ENCODE measurements at regions not wholly inside any gene's neighbourhood (a gene's known extent, or its start where the extent isn't known, plus 50 kb on each side); places are given as distances from the start of the nearest gene placed in this dataset.

GRCh38 chr5:125538469-125538868, 792.0 kb upstream of the ZNF608 start:
- intact Hi-C loops (cut with DNase I) = no loop called here
- no peak overlapping the region for H3K27ac ChIP-seq (replicated peaks in 1 of 4)
- peaks cover 0 to 22% (median 15%) of the 10 kb centered on the region in 4 donors for H3K9me3 ChIP-seq
- TF ChIP-seq POLR2A (IDR thresholded peaks at IDR 0.05; ENCODE audit: low read depth) (no peak), CTCF (IDR thresholded peaks at IDR 0.05) (no peak), POLR2AphosphoS5 (IDR thresholded peaks at IDR 0.05) (no peak), EP300 (IDR thresholded peaks at IDR 0.05) (no peak)
- DNase-seq (ENCODE audit: extremely low spot score) = no peak
- H3K4me3 ChIP-seq = no peak overlapping the region
- no peaks in the 10 kb centered on the region for H3K36me3 ChIP-seq
- WGBS = 90% methylated on average over 2 of the region's 2 CpGs
- H3K4me1 ChIP-seq = no peaks in the 10 kb centered on the region
- H3K27me3 ChIP-seq = no peaks in the 10 kb centered on the region

GRCh38 chr5:125541085-125541484, 794.6 kb upstream of the ZNF608 start:
- no peaks in the 10 kb centered on the region for H3K27me3 ChIP-seq
- TF ChIP-seq CTCF (IDR thresholded peaks at IDR 0.05) (no peak), POLR2AphosphoS5 (IDR thresholded peaks at IDR 0.05) (no peak), EP300 (IDR thresholded peaks at IDR 0.05) (no peak), POLR2A (IDR thresholded peaks at IDR 0.05; ENCODE audit: low read depth) (no peak)
- H3K4me3 ChIP-seq = no peak overlapping the region
- WGBS = 95% methylated on average over 2 of the region's 2 CpGs
- no peaks in the 10 kb centered on the region for H3K36me3 ChIP-seq
- H3K4me1 ChIP-seq = no peaks in the 10 kb centered on the region
- peaks cover 0 to 20% (median 15%) of the 10 kb centered on the region in 4 donors for H3K9me3 ChIP-seq
- H3K27ac ChIP-seq (replicated peaks in 1 of 4) = no peak overlapping the region
- intact Hi-C loops (cut with DNase I) = no loop called here
- no peak for DNase-seq (ENCODE audit: extremely low spot score)

GRCh38 chr5:125549322-125549911, 803.0 kb upstream of the ZNF608 start:
- TF ChIP-seq POLR2AphosphoS5 (IDR thresholded peaks at IDR 0.05) = no peak
- no peak for TF ChIP-seq EP300 (IDR thresholded peaks at IDR 0.05)
- no peak for TF ChIP-seq CTCF (IDR thresholded peaks at IDR 0.05)
- TF ChIP-seq POLR2A (IDR thresholded peaks at IDR 0.05; ENCODE audit: low read depth) = no peak
- WGBS = 13% methylated on average over 2 of the region's 2 CpGs
- H3K9me3 ChIP-seq = no peaks in the 10 kb centered on the region
- H3K36me3 ChIP-seq = no peaks in the 10 kb centered on the region
- intact Hi-C loops (cut with DNase I) = no loop called here
- H3K4me1 ChIP-seq = peaks cover 7 to 37% (median 27%) of the 10 kb centered on the region in 4 donors
- no peaks in the 10 kb centered on the region for H3K27me3 ChIP-seq
- no peak overlapping the region for H3K4me3 ChIP-seq
- DNase-seq (ENCODE audit: extremely low spot score) = no peak
- H3K27ac ChIP-seq (replicated peaks in 1 of 4) = peak overlapping the region; percentile 35 to 54 (median 38)

GRCh38 chr5:125550274-125550673, 803.8 kb upstream of the ZNF608 start:
- intact Hi-C loops (cut with DNase I) = no loop called here
- H3K27me3 ChIP-seq = no peaks in the 10 kb centered on the region
- no peak overlapping the region for H3K4me3 ChIP-seq
- H3K36me3 ChIP-seq = no peaks in the 10 kb centered on the region
- DNase-seq (ENCODE audit: extremely low spot score) = no peak
- 5% methylated on average over 2 of the region's 2 CpGs for WGBS
- H3K27ac ChIP-seq (replicated peaks in 1 of 4) = peak overlapping the region in 3 of 4 donors; percentile 13 to 54 (median 35)
- no peak for TF ChIP-seq POLR2AphosphoS5 (IDR thresholded peaks at IDR 0.05)
- TF ChIP-seq EP300 (IDR thresholded peaks at IDR 0.05) = no peak
- no peak for TF ChIP-seq CTCF (IDR thresholded peaks at IDR 0.05)
- no peak for TF ChIP-seq POLR2A (IDR thresholded peaks at IDR 0.05; ENCODE audit: low read depth)
- no peaks in the 10 kb centered on the region for H3K9me3 ChIP-seq
- H3K4me1 ChIP-seq = peaks cover 7 to 37% (median 27%) of the 10 kb centered on the region in 4 donors

- peak overlapping the region in 3 of 4 donors; percentile 3 to 42 (median 8) for H3K27ac ChIP-seq (replicated peaks in 1 of 4)
- no peak overlapping the region for H3K4me3 ChIP-seq
- H3K36me3 ChIP-seq = no peaks in the 10 kb centered on the region
- intact Hi-C loops (cut with DNase I) = no loop called here
- no peaks in the 10 kb centered on the region for H3K9me3 ChIP-seq
- H3K4me1 ChIP-seq = peaks cover 7 to 37% (median 27%) of the 10 kb centered on the region in 4 donors
- TF ChIP-seq POLR2AphosphoS5 (IDR thresholded peaks at IDR 0.05) = peak in 1 of 2 donors; percentile 5
- TF ChIP-seq POLR2A (IDR thresholded peaks at IDR 0.05; ENCODE audit: low read depth) = no peak
- DNase-seq (ENCODE audit: extremely low spot score) = no peak
- no peaks in the 10 kb centered on the region for H3K27me3 ChIP-seq
These were observed 804.8 kb upstream of the ZNF608 start for GRCh38 chr5:125551246-125551645.

All from esophagus muscularis mucosa (tissue), 4 donors.